ENCODE measurements at regions not wholly inside any gene's neighbourhood (a gene's known extent, or its start where the extent isn't known, plus 50 kb on each side); places are given as distances from the start of the nearest gene placed in this dataset.

GRCh38 chrX:83966347-83966746 is 105.4 kb downstream of the CYLC1 start:
- TF ChIP-seq CTCF (conservative IDR thresholded peaks at IDR 0.05; ENCODE audit: low read depth, low read length) (no peak), EZH2phosphoT487 (IDR thresholded peaks at IDR 0.05; ENCODE audit: borderline replicate concordance, low read length) (no peak)

All from PC-3 (cell line).